Tongue (tissue), 2 donors: ENCODE measurements at regions not wholly inside any gene's neighbourhood (a gene's known extent, or its start where the extent isn't known, plus 50 kb on each side); places are given as distances from the start of the nearest gene placed in this dataset. TPM values are rescaled to one million over a fixed set of nuclear protein-coding genes. Genes with fewer than 3 reads are reported as not detected.
"Not testable (repeated sequence)": the region's sequence is repeated elsewhere in the genome, so short reads cannot be mapped to it uniquely, and the experiment has no call there.

Experiments used
- DNase-seq: peaks from one replicate; pipeline ENCODE4 v3.0.0-alpha.2; 2015
- small RNA-seq: library from RNA; depleted of rRNA; stranded (forward); fragments of <200 nt; gene quantifications from one replicate; pipeline ENCODE3, GENCODE V24; 2014; ENCODE audit warnings: low replicate concordance

- no peak for DNase-seq
Measured at GRCh38 chr1:147062956-147063355, 109.3 kb downstream of the PRKAB2 start.

- not testable (repeated sequence) for DNase-seq
Measured at GRCh38 chr1:147061880-147062279, 110.4 kb downstream of the PRKAB2 start.

GRCh38 chr1:147053269-147053668 lies 115.1 kb downstream of the NBPF12 start:
- no peak for DNase-seq

GRCh38 chr1:147052677-147053076 lies 114.6 kb downstream of the NBPF12 start:
- DNase-seq: no peak

- DNase-seq: no peak
Measured at GRCh38 chr1:147052143-147052542, 114.0 kb downstream of the NBPF12 start.

GRCh38 chr1:147051136-147051535 lies 113.0 kb downstream of the NBPF12 start:
- no peak for DNase-seq

GRCh38 chr1:147050654-147051053 lies 112.5 kb downstream of the NBPF12 start:
- no peak for DNase-seq

- DNase-seq: not testable (repeated sequence)
Measured at GRCh38 chr1:147046863-147047394, 108.8 kb downstream of the NBPF12 start.

- no peak for DNase-seq
Measured at GRCh38 chr1:147046189-147046862, 108.2 kb downstream of the NBPF12 start.

Small RNA genes in the stretch of these regions (small RNA-seq; reads per million reads assigned to genes)
- gene RNU1-151P: not detected
